ENCODE measurements at regions not wholly inside any gene's neighbourhood (a gene's known extent, or its start where the extent isn't known, plus 50 kb on each side); places are given as distances from the start of the nearest gene placed in this dataset.
"Not testable (repeated sequence)": the region's sequence is repeated elsewhere in the genome, so short reads cannot be mapped to it uniquely, and the experiment has no call there.

- Histone ChIP-seq H3K27me3 (no peaks in the 10 kb centered on the region), H3K9me3 (replicated peaks in 1 of 11) (peaks cover 0 to 6% (median 0%) of the 10 kb centered on the region in 11 experiments; a peak in 2 of 22 replicates), H3K4me3 (no peak overlapping the region), H3K27ac (no peak overlapping the region), H3K9ac (no peak overlapping the region), H3K36me3 (no peaks in the 10 kb centered on the region), H3K4me2 (no peak overlapping the region), H3K4me1 (no peaks in the 10 kb centered on the region), H4K20me1 (no peaks in the 10 kb centered on the region)
- TF ChIP-seq Cebpa-rat (IDR thresholded peaks at IDR 0.05), result no peak
Observed at GRCh38 chr5:104599726-104600125, 1037.1 kb upstream of the NUDT12 start.

- Histone ChIP-seq H3K4me3 (no peak overlapping the region), H3K4me1 (no peaks in the 10 kb centered on the region), H3K27ac (no peak overlapping the region), H3K9me3 (replicated peaks in 1 of 11) (peaks cover 0 to 11% (median 0%) of the 10 kb centered on the region in 11 experiments; a peak in 3 of 22 replicates), H3K27me3 (peaks cover 0 to 3% (median 0%) of the 10 kb centered on the region in 11 experiments; a peak in 5 of 22 replicates), H3K9ac (no peak overlapping the region), H3K4me2 (no peak overlapping the region), H3K36me3 (no peaks in the 10 kb centered on the region), H4K20me1 (no peaks in the 10 kb centered on the region)
- no peak for TF ChIP-seq Cebpa-rat (IDR thresholded peaks at IDR 0.05)
Observed at GRCh38 chr5:104598285-104598684, 1035.7 kb upstream of the NUDT12 start.

DNA sequence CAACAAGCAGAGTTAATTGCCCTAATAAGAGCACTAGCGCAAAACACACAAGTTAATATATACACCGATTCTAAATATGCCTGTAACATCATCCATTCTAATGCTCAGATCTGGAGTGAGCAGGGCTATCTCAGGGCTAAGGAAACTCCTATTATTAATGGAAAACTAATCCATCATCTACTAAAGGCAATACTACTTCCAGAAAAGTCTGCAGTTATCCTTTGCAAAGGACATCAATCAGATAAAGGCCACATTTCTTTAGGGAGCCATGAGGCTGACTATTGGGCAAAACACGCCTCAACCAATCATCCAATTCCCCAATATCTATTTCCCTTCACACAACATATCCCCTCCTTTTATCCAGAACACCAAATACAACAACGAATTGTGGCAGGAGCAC, 1032.3 kb upstream of the NUDT12 start:
- H3K36me3 ChIP-seq, result no peaks in the 10 kb centered on the region
- H3K4me1 ChIP-seq, result no peaks in the 10 kb centered on the region
- H3K9ac ChIP-seq, result no peak overlapping the region
- H3K27ac ChIP-seq, result no peak overlapping the region
- no peak for TF ChIP-seq Cebpa-rat (IDR thresholded peaks at IDR 0.05)
- H4K20me1 ChIP-seq, result no peaks in the 10 kb centered on the region
- no peak overlapping the region for H3K4me3 ChIP-seq
- no peak overlapping the region for H3K4me2 ChIP-seq
- peaks cover 0 to 8% (median 0%) of the 10 kb centered on the region in 11 experiments; a peak in 7 of 22 replicates for H3K27me3 ChIP-seq
- H3K9me3 ChIP-seq (replicated peaks in 1 of 11), result peaks cover 0 to 11% (median 0%) of the 10 kb centered on the region in 11 experiments; a peak in 3 of 22 replicates

DNA sequence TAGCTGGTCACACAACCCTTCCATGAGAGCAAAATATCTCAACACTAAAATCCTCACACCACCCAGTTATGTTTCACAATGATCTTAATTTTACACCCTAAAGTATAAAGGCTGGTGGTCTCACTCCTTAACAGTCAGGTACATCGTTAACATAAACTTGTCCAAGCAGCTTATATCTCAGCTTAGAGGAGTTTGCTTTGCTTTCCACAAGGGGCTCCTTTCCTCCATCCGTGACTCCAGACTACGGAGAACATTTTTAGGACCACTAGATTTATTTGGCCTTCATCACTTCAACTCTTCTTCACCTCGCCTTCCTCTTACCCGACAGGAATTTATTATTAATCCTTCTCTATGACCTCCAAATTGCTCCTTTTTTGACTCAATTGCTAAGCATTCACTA, 1014.1 kb upstream of the NUDT12 start:
- Histone ChIP-seq H3K9me3 (replicated peaks in 1 of 11) (no peaks in the 10 kb centered on the region), H4K20me1 (no peaks in the 10 kb centered on the region), H3K4me3 (no peak overlapping the region), H3K4me2 (no peak overlapping the region), H3K4me1 (no peaks in the 10 kb centered on the region), H3K27ac (no peak overlapping the region), H3K36me3 (no peaks in the 10 kb centered on the region), H3K9ac (no peak overlapping the region), H3K27me3 (no peaks in the 10 kb centered on the region)
- no peak for TF ChIP-seq Cebpa-rat (IDR thresholded peaks at IDR 0.05)

DNA sequence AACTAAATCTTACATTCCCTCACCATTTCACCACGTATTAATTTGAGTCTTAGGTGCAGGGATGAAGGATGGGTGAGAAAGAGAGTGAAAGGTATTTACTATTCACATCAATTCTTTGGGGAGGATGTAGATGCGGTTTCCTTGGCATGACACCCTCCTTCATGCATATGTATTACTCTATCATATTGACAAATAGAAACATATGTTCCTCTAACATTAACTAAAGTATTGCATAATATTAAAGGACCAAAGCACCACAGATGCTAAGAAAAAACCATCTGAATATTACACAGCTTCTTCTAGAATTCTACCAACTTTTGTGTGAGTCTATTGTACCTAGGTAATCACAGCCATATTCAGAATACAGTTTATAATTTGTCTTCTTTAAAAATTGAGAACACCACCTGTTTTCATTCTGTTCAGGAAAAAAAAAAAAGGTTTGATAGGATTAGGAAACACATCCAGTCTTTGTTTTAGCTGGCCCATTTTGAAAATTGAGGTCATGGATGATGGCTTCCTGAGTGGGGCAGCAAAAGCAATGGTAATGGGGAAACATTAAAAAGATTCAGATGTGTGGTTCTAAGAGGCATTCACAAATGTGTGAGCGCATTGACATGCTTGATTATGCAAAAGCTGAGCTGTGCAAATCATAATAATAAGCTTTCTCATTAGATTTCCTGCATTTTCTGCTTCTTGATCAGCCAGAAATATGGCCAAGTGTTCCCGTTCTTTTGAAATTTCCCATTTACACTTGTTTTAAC, 1011.5 kb upstream of the NUDT12 start:
- Histone ChIP-seq H3K4me3 (no peak overlapping the region), H3K4me1 (no peaks in the 10 kb centered on the region)

GRCh38 chr5:104569621-104570020, 1007.0 kb upstream of the NUDT12 start:
- Histone ChIP-seq H4K20me1 (no peaks in the 10 kb centered on the region), H3K9me3 (replicated peaks in 1 of 11) (no peaks in the 10 kb centered on the region)

More for the DNA sequence above, 1011.5 kb upstream of the NUDT12 start:
- TF ChIP-seq Cebpa-rat (IDR thresholded peaks at IDR 0.05), result no peak
- Histone ChIP-seq H4K20me1 (no peaks in the 10 kb centered on the region), H3K4me2 (no peak overlapping the region), H3K9me3 (replicated peaks in 1 of 11) (no peaks in the 10 kb centered on the region), H3K27me3 (no peaks in the 10 kb centered on the region), H3K27ac (no peak overlapping the region), H3K9ac (no peak overlapping the region), H3K36me3 (no peaks in the 10 kb centered on the region)

DNA sequence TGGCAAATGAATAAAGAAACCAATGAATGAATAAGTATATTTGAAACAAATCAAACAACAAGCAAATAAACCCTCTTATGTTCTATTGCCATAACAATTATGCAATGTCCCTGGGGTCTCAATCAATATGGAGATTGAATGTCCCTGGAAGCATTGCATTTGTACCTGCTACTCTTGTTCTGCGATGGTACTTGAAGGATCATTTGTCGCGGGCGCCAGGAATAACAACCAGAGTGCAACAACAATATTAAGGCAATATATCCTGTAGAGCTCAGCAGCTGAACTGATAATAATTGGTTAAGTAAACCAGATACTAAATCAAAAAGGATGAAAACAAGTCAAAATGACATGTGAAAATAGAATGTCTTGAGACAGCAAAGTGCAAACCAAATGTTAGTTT, 1001.9 kb upstream of the NUDT12 start:
- Histone ChIP-seq H3K4me2 (no peak overlapping the region), H4K20me1 (no peaks in the 10 kb centered on the region), H3K36me3 (no peaks in the 10 kb centered on the region), H3K9ac (no peak overlapping the region), H3K27me3 (no peaks in the 10 kb centered on the region), H3K27ac (no peak overlapping the region), H3K9me3 (replicated peaks in 1 of 11) (no peaks in the 10 kb centered on the region), H3K4me3 (no peak overlapping the region), H3K4me1 (no peaks in the 10 kb centered on the region)
- no peak for TF ChIP-seq Cebpa-rat (IDR thresholded peaks at IDR 0.05)

More at GRCh38 chr5:104569621-104570020, 1007.0 kb upstream of the NUDT12 start:
- TF ChIP-seq Cebpa-rat (IDR thresholded peaks at IDR 0.05), result no peak
- no peaks in the 10 kb centered on the region for H3K36me3 ChIP-seq
- H3K4me3 ChIP-seq, result no peak overlapping the region
- H3K4me2 ChIP-seq, result no peak overlapping the region
- no peak overlapping the region for H3K9ac ChIP-seq
- no peak overlapping the region for H3K27ac ChIP-seq
- no peaks in the 10 kb centered on the region for H3K4me1 ChIP-seq
- no peaks in the 10 kb centered on the region for H3K27me3 ChIP-seq

DNA sequence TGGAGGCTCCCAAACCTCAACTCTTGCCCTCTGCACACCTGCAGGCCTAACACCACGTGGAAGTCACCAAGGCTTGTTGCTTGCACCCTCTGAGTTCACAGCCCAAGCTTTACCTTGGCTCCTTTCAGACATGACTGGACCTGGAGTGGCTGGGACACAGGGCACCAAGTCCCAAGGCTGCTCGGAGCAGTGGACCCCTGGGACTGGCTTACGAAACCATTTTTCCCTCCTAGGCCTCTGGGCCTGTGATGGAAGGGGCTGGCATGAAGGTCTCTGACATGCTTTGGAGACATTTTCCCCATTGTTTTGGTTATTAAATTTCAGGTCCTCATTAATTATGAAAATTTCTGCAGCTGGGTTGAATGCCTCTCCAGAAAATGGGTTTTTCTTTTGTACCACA, 994.4 kb upstream of the NUDT12 start:
- no peak overlapping the region for H3K4me2 ChIP-seq
- H3K4me1 ChIP-seq, result no peaks in the 10 kb centered on the region
- no peaks in the 10 kb centered on the region for H4K20me1 ChIP-seq
- no peak for TF ChIP-seq Cebpa-rat (IDR thresholded peaks at IDR 0.05)
- H3K9me3 ChIP-seq (replicated peaks in 1 of 11), result peaks cover 0 to 10% (median 6%) of the 10 kb centered on the region in 11 experiments; a peak in 11 of 22 replicates
- H3K9ac ChIP-seq, result no peak overlapping the region
- H3K36me3 ChIP-seq, result no peaks in the 10 kb centered on the region
- H3K4me3 ChIP-seq, result no peak overlapping the region
- H3K27ac ChIP-seq, result no peak overlapping the region
- H3K27me3 ChIP-seq, result no peaks in the 10 kb centered on the region

DNA sequence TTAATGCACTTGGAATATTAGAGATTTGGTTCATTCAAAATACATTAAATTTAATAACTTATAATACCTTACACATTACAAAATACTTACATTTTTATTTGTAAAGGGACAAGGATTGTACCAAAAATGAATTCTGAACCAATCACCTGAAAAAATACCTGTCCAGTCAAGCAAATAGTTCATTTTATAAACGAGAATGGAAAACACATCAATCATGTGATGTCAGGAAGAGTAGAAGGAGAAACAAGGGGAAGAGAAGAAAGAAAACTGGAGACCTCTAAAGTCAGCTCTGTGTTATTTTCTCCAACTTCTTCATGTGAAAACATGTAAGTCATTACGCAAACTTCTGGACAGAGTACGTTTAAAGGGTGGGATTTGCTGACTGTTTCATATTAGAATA, 989.0 kb upstream of the NUDT12 start:
- no peaks in the 10 kb centered on the region for H3K27me3 ChIP-seq
- H3K4me1 ChIP-seq, result no peaks in the 10 kb centered on the region
- no peak overlapping the region for H3K4me2 ChIP-seq
- no peaks in the 10 kb centered on the region for H4K20me1 ChIP-seq
- no peaks in the 10 kb centered on the region for H3K36me3 ChIP-seq
- H3K27ac ChIP-seq, result no peak overlapping the region
- no peak overlapping the region for H3K4me3 ChIP-seq
- no peak overlapping the region for H3K9ac ChIP-seq
- TF ChIP-seq Cebpa-rat (IDR thresholded peaks at IDR 0.05), result no peak
- H3K9me3 ChIP-seq (replicated peaks in 1 of 11), result peaks cover 0 to 3% (median 2%) of the 10 kb centered on the region in 11 experiments; a peak in 8 of 22 replicates

GRCh38 chr5:104546871-104547270, 984.3 kb upstream of the NUDT12 start:
- not testable (repeated sequence) for H3K4me2 ChIP-seq; H3K36me3 ChIP-seq; H3K9ac ChIP-seq; H3K4me1 ChIP-seq; H3K4me3 ChIP-seq; H3K27ac ChIP-seq; H3K9me3 ChIP-seq (replicated peaks in 1 of 11); H4K20me1 ChIP-seq; H3K27me3 ChIP-seq
